HG03571 (cell line): ENCODE measurements at regions not wholly inside any gene's neighbourhood (a gene's known extent, or its start where the extent isn't known, plus 50 kb on each side); places are given as distances from the start of the nearest gene placed in this dataset.

Experiments
- ATAC-seq: cut with Tn5 transposase; IDR thresholded peaks from one replicate; pipeline ENCODE4 v1.9.1; 2021; ENCODE audit not compliant: unreplicated experiment

DNA sequence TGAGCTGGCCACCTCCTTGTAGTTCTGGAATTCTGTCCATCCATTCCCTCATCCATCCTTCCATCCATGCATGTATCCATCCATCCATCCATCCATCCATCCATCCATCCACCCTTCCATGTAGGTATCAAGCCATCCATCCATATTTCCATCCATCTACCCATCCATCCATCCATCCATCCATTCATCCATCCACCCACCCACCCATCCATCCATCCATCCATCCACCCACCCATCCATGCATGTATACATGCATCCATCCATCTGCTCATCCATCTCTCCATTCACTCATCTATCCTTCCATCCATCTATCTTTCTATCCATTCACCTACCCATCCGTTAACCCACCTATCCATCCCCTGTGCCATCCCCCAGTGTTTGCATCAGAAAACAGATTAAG lies 153.6 kb upstream of the STX18 start:
- ATAC-seq, result no peak

- ATAC-seq, result no peak
Measured at GRCh38 chr4:4694827-4695226, 153.0 kb upstream of the STX18 start.

DNA sequence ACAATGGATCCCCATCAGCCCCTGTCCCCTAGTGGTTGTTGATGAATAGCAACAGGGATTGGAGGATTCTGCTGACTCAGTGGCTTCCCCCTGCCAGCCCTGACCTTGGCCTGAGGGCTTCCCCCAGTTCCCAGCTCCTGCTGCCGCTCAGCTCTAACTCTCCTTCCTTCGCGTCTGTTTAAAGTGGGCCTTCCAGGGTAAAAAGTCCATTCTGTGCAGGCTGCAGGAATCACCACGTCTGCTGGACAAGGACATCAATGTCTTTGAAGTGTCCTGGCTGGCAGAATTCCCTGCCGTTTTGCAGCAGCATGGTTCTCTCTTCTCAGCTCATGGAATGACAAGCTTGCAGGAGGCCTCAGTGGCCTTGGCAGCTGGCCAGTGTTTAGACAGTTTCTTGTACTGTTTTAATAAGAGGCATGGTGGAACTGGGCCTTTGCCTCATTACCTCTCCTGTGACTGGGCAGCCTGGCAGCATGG lies 152.5 kb upstream of the STX18 start:
- no peak for ATAC-seq

GRCh38 chr4:4693755-4694295 lies 152.0 kb upstream of the STX18 start:
- ATAC-seq, result no peak

DNA sequence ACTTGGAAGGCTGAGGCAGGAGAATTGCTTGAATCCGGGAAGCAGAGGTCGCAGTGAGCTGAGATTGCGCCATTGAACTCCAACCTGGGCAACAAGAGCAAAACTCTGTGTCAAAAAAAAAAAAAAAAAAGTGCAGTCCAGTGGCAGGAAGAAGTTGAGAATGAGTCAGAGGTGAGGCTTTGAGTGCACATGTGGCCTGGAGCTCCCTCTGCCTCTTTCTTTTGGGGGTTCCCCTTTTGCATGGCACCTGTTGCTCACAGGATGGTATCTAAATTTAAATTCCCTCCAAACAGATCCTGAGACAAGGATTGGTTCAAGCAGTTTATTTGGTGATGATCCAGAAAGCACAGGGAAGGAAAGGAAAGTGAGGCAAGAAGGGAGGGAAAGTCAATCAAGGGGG lies 151.4 kb upstream of the STX18 start:
- ATAC-seq, result peak; percentile 36

DNA sequence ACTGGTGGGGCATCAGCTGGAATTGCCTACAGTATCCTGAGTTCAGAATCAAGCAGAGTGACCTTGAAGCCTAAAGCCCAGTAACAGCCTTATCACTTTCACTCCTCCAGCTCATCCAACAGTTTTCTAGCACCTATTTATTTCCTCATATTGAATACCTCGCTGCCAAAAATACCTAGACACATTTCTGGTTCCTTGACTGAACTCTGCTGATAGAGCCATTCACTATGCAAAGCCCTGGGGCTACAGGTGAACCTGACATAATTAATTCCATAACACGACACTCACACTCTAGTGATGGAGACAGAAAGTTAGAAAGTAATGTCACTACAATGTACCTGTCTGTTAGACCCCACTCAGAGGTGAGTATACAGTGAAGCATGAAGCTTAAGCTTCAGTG lies 149.0 kb upstream of the STX18 start:
- no peak for ATAC-seq

GRCh38 chr4:4689694-4690440 lies 148.0 kb upstream of the STX18 start:
- ATAC-seq, result peak; percentile 92

DNA sequence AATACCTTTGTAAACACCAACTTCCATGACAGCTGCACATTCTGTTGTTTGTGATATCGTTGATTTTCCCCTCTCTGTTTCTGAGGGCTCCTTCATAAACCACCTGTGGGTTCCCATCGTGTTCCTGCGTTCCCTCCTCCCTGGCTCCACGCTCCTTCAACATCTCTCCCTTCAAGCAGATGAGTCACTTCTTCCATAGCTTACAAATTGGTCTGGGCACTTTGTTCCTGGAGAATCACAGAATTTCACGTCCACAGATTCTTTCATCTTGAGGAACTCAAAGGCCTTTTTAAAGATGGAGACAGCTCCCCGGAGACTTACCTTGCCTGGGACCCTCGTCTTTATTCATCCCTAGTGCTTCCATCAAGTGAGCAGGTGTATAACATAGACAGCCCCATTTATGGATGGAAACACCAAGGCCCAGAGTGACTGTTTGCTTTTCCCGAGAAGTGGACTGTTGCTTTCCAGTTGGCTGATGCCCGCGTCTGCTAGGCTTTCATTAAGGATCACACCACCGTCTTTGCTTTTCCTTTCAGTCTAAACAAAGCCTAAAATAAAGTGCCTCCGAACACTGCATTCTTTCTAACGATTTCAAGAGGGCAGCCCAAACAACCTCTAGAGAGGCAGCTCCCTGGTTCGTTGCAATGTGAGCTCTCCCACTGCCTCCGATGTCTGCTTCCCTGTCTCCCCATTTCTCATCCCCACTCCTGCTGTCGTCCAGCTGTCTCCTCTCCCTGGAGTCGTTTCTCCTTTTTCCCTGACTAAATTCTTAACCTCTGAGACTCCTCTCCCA lies 146.3 kb upstream of the STX18 start:
- ATAC-seq, result no peak

GRCh38 chr4:4687100-4687499 lies 145.3 kb upstream of the STX18 start:
- no peak for ATAC-seq

DNA sequence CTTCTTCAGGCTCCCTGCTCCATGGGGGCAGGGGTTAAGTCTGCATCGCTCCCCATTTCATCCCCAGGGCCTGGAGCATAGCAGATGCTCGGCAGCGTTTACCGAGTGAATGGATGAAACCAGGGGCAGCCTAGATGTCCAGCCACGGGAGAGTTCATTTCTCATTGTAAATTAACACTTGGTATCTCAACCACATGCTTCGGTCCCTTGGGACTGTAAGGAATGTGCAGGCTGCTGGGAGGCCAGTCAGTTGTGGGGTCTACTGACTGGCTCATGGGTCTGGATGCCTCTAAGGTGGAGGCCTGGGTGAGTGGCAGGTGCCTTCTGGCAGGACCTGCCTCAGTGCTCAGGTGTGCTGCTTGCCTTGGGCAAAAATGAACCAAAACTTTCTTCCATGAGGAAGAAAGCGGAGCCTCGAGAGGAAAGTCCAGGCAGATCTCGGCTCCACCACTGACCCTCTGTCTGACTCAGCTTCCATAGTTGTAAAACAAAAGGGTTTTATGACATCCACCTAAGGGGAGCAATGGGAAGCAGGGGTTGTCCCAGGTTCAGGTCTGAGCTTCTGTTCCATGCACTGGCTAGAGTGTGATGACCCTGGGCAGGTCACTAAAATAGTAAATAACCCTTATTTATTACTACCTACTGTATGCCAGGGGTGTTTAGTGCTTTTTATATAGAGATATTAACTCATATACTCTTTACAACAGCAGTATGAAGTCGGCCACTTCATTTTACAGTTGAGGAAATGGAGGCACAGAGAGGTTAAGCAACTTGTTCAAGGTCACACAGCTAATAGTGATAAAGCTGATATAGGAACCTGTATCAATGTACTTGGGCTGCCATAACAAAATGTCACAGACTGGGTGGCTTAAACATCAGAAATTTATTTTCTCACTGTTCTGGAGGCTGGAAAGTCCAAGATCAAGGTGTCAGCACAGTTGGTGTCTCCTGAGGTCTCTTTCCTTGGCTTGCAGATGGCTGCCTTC lies 144.3 kb upstream of the STX18 start:
- no peak for ATAC-seq

DNA sequence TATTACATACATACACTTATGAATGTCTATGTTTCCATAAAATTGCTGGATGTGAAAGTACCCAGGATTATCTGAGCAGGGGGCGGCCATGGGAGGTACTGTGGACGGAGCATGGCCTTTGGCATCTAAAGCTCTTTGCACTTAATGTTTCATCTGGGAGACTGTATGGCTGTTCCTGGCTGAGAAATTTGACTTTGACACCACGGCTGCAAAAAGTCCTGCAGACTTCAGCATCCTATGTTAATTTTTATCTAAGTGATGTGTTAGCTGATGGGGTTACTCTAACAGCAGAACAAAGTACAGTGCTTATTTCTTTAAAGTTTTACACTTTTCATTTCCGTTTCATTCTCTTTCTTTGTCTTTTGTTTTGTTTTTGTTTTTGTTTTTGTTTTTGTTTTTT lies 139.8 kb upstream of the STX18 start:
- ATAC-seq, result no peak

GRCh38 chr4:4680758-4681157 lies 138.9 kb upstream of the STX18 start:
- ATAC-seq, result no peak

DNA sequence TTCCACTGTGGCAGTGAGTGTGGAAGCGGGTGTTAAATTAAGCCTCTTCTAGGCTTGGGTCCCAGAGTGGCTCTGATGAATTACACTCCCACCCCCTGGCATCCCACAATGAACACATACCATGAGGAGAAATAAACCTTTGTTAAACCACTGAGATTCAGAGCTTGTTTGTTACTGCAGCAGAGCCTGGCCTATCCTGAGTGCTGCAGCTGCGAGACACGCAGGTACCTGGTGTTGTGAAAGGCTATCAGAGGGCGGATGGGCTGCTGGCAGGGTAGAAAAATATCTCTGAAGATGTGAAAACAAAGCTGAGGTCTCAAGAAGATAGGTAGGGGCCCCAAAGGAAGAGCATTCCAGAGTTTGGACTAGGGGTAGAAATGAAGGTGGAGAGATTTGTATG lies 138.4 kb upstream of the STX18 start:
- ATAC-seq, result no peak

DNA sequence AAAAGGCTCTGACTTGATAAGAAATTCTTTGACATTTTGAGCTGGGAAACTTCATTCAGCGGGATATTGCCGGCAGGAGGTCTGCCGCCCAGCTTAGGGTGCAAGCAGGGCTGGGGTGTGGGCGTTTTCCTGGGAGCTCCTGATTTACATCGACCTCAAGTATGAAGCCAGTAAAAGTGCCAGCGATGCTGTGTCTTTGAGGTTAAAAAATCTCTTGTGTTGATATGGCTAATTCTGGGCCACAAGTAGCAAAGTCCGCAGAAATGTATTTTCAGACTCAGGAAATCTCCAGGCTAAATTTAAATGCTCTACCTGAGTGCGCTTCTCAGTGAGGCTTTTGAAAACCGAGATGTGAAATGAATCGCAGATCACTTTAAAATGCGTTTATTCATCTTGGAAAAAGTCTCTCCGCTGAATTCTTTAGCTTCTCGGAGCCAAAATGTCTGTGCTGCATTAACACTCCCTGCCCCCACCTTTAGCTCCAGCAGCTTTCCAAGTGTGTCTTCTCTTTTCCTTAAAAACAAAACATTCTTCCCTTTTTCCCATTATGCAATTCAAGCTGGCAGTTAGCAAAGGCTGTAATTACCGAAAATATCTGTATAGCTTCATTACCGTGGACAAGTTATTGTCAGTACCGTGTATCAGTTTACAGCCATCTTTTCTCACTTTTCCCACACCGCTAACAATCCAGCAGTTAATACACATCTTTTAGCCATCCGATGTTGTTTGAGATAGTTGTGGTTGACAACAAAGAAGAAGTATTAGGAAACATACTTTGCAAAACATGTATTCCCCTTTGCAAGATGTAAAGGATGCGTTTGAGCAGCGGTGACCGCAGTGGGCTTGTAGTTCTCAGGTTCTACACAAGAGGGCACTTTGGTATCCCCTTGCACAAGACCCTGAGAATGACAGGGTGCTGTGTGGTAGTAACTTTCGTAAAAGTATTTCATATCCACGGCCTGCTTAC lies 136.0 kb upstream of the STX18 start:
- ATAC-seq, result no peak

- no peak for ATAC-seq
Measured at GRCh38 chr4:4675641-4676040, 133.8 kb upstream of the STX18 start.

DNA sequence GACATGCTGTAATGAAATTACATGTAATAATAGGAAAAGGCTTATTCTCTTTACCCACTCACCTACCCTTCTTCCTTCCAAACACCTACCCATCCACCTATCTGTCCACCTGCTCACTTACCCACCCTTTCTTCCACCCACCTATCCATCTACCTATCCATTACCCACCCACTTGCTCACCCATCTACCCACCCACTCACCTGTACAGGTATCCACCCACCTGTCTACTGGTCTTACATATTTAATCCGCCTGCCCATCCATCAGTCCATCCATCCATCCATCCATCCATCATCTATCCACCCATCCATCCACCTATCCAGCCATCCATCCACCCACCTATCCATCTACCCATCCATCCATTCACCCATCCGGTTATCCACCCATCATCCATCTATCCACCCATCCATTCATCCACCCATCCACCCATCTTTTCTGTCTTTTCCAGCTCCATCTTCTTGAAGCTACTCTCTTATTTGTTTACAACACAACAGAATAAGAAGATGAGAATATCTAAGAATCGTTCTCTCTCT lies 133.3 kb upstream of the STX18 start:
- no peak for ATAC-seq

DNA sequence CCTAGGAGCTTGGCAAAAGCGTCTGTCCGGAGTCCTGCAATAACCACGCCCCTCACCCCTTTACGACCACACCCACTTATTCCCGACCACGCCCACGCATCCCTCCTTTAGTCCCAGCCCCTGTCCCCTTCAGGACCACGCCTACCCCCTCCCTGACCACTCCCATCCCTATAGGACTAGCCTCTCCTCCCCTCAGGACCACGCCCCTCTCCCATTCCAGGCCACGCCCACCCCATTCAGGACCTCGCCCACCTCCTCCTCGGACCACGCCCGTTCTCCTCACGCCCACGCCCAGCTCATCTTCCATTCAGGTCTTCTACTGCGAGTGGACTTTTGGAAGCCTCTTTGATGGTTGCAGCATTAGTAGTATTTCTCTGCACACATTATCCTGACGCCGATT lies 131.2 kb upstream of the STX18 start:
- ATAC-seq, result no peak

GRCh38 chr4:4672402-4672801 lies 130.6 kb upstream of the STX18 start:
- ATAC-seq, result no peak

DNA sequence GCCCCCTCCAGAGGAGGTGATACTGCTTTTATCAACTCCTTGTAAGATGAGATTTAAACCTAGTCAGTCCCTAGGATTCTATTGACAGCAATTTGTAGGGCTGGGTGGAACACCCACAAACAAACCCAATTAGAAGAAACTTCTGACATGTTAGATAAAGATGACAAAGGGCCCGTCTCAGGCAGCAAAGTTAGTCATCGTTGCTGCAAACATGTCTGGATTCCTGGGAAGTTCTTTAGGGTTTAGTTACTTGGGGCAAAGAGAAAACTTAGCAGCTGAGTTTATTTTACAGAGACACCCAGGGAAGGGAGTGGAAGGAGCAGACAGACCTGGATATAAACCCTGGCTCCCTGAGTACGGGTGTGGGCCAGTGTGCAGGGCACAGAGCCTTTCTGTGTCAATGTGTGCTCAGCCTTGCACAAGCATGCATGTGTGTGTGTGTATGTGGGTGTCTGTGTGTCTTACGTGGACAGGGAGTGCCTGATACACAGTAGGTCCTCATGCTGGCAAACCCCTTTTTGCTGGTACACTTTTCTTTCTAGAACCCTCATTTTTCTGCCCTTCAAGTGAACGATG lies 130.0 kb upstream of the STX18 start:
- no peak for ATAC-seq
